ENCODE measurements at regions not wholly inside any gene's neighbourhood (a gene's known extent, or its start where the extent isn't known, plus 50 kb on each side); places are given as distances from the start of the nearest gene placed in this dataset.

DNA sequence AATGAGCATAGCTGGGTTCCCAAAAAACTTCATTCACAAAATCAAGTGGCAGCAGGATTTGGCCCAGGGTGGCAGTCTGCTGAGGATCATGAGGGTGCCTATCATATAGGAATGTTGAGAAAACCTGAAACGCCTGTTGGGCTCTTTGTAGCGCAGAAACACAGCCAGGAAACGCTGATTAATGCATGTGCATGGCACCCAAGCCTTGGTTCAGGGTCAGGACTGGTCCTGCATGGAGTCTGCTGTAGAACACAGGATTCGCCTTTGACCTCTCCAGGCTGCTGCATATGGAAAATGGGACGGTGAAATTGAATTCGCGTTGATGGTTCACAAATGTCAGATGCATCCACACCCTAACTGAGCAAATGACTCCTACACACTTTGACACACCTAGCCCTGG, 227.9 kb upstream of the COPS8 start:
- no peak for DNase-seq

DNA sequence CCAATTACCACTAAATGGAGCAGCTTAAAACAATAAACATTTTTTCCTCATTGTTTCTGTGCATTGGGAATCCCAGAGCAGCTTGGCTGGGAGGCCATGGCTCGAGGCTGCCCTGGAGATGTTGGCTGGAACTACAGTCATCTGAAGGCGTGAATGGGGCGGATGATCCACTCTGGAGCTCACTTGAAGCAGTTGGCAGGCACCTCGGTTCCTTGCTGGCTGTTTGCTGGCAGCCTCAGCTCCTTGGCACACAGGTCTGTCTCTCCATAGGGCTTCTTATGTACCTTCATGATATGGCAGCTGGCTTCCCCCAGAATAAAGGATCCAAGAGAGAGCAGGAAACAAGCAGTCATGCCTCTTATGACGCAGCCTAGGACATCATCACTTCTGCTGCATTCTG, 227.0 kb upstream of the COPS8 start:
- DNase-seq = no peak

- no peak for DNase-seq
Measured at GRCh38 chr2:236859908-236860307, 225.8 kb upstream of the COPS8 start.

DNA sequence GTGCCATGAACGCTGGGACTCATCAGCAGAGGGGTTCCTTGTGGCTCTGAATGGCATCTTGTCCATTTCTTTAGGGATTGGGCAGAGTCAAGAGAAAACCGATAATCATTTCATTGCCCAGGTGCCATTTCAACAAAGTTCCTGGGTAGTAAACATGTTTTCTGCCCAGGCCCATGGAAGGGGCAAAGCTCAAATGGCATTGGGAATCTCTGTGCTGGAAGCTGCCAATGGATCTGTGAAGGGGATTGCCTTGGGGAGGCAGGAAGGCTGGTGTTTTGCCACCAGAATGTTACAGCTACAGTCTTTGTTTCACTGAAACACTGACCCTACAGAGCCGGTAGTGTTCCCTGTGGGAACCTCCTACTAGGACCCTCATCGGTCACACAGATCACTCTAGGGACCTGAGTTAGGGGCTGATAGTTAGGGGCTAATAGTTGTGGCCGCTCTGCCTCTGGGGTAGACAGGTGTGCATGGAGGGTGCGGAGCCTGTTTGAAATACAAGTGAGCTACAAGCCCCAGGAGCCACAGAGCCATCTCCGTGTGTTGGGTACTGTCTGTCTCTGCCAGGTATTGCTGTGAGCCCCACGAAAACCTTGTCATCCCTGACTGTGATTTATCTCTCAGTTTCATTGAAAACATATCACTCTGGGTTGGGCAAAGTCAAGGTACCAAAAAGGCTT, 224.4 kb upstream of the COPS8 start:
- DNase-seq = no peak

DNA sequence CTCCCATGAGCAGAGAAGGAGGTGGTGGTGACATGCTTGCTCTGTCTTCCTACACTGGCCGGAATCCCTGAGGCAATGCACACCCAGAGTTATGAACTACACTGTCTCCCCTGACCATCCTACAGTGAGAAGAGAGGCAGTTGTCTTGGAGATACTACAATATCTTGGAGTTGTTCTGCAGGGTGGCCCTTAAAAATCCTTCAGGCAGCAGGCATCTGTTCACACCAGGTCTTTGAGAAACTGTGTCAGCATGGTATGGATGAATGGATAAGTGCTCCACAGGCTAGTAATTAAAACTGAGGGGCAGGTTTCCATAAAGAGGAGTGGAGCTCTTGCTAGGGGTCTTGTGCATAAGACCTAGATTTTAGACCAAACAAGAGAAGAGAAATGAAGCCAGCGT, 223.7 kb upstream of the COPS8 start:
- DNase-seq = no peak

- DNase-seq = no peak
Measured at GRCh38 chr2:236862526-236862925, 223.2 kb upstream of the COPS8 start.

- no peak for DNase-seq
Measured at GRCh38 chr2:236862961-236863728, 222.5 kb upstream of the COPS8 start.

DNA sequence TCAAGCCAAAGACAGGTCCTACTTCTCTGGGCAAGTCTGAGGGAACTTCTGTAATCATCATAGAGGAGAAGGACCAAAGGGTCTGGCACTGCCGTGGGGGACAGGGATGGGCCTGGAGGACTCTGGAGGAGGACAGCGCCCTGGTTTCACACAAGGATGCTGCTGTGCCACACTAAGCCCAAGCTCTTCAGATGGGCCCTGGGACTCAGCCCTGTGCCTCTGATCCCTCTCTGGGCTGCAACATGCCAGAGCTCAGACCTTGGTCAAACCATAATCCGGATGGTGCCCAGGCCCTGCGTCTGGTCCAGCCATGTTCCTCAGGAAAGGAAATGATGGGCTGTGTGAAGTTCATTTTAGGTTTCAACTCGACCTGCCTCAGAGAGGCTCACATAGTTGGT, 222.0 kb upstream of the COPS8 start:
- DNase-seq = no peak

DNA sequence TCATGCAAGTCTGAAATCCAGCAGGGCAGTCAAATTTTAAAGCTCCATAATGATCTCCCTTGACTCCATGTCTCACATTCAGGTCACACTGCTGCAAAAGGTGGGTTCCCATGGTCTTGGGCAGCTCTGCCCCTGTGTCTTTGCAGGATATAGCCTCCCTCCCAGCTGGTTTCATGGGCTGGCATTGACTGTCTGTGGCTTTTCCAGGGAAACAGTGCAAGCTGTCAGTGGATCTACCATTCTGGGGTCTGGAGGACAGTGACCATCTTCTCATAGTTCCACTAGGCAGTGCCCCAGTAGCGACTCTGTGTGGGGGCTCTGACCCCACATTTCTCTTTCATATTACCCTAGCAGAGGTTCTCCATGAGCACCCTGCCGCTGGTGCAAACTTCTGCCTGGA, 220.6 kb upstream of the COPS8 start:
- no peak for DNase-seq

- DNase-seq = no peak
Measured at GRCh38 chr2:236866542-236867340, 218.9 kb upstream of the COPS8 start.

DNA sequence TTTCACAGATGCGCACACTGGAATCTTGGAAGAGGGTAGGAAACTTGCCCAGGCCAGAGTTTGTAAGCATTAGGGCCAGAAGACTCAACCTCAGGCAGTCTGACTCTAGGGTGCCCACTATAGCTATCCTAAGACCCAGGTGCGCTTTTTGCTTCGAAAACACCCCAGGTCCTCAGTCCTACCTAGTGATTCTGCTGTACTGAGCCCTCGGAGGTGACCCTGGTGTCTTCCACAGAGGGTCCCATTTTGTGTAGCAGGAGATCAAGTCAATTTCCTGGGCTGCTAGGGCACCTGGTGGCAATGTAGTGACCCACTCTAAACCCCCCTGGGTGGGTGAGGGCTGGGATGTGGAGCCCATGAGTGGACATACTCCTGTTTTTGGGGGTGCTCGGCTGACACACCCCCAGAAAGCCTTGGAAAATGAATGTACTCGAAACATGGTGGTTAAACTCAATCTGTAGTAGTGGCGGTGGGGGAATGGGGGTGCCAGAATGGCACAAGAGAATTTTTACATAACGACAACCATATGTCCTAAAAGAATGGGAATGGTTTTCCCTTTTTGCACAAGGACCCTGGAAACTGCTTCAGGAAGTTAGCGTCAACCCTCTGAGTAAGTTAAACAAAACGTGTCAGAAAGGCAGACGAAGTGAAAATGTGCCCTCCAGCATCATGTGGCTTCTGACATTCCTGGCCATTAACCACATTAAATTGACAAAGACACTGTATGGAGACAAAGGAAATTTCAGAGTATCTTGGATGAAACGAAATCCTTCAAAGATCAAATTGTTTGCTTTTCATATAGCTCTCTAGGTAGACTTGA, 218.0 kb upstream of the COPS8 start:
- DNase-seq = no peak

- no peak for DNase-seq
Measured at GRCh38 chr2:236870370-236870769, 215.3 kb upstream of the COPS8 start.

GRCh38 chr2:236871500-236872001, 214.1 kb upstream of the COPS8 start:
- peak; percentile 99 for DNase-seq

DNA sequence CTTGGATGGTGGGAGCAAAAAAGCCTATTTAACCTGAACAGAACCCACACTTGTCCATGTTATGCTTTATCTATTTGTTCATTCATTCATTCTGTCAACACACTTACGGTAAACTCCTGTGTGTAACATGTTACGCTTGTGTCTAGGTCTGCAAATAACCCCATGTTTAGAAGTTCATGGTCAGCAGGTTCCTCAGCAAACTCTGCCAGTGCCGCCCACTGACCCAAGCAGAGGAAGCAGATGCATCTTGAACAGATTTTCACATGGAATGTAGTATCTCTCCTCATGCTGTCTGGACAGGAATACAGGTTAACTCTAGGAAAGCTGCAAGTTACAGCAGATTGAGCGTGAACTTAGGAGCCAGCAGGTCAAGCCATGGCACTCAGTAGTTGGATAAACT, 213.7 kb upstream of the COPS8 start:
- DNase-seq = peak; percentile 77

DNA sequence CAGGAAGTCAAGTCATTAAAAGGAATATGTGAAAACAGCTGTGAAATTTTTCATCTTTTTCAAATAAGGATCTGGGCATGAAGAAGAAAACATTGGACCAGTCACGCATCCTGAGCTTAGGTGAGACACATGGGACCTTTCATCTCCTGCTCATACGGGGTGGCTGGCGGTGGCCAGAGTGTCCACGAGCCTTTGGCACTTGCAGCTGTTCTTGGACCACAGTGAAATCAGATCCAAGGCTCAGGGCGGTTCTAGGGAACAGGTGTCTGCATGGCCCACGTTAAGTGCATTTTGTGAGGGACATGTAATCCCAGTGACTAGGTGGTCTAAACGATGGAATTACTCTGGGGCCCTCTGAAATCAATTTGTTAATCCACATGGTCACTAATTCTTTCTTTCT, 212.7 kb upstream of the COPS8 start:
- peak; percentile 35 for DNase-seq

- DNase-seq = no peak
Measured at GRCh38 chr2:236873636-236874035, 212.1 kb upstream of the COPS8 start.

GRCh38 chr2:236874866-236875481, 210.7 kb upstream of the COPS8 start:
- DNase-seq = no peak

DNA sequence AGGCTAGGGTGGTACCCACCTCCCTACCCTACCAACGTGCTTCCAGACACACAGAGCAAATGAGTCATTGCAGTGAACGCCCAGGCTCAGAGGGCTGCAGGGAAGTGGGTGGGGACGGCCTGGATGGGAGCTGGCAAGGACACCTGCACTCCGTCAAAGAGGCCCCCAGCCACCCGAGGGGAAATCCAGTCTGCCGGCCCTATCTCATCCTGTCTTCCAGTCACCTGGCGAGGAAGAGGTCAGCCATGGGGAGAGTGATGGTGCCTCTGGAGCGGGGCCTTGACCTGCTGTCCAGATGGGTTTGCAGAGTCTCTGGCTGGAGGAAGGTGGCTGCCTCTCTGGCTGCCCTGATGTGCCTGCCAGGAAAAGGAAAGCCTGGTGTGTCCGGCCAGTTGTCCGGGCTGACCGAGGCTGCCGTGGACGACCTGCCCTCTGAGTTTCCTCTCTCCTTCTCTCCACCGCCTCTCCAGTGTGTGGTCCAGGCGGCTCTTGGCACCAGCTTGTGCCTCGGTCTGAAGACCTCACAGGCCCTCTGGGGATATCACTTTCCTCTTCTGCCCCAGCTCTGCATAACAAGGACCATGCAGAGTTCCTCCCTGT, 209.7 kb upstream of the COPS8 start:
- DNase-seq = peak; percentile 81

- DNase-seq = peak; percentile 90
Measured at GRCh38 chr2:236876642-236877041, 209.0 kb upstream of the COPS8 start.

- DNase-seq = no peak
Measured at GRCh38 chr2:236877972-236878371, 207.7 kb upstream of the COPS8 start.

GRCh38 chr2:236879416-236879963, 206.2 kb upstream of the COPS8 start:
- no peak for DNase-seq

- DNase-seq = peak; percentile 35
Measured at GRCh38 chr2:236882074-236882473, 203.6 kb upstream of the COPS8 start.
